ENCODE measurements at regions not wholly inside any gene's neighbourhood (a gene's known extent, or its start where the extent isn't known, plus 50 kb on each side); places are given as distances from the start of the nearest gene placed in this dataset.

- H3K27me3 ChIP-seq, result no peaks in the 10 kb centered on the region
- H3K4me1 ChIP-seq, result peaks cover 6% of the 10 kb centered on the region
- no peak overlapping the region for H3K4me3 ChIP-seq (ENCODE audit: low read depth, low read length)
- H3K36me3 ChIP-seq, result no peaks in the 10 kb centered on the region
- no peak for DNase-seq
- TF ChIP-seq CTCF (IDR thresholded peaks at IDR 0.05; ENCODE audit: low read depth, low read length), result no peak
- H3K9me3 ChIP-seq, result no peaks in the 10 kb centered on the region
Observed at GRCh38 chr20:53660947-53661381, 67.3 kb upstream of the ZNF217 start.

- TF ChIP-seq CTCF (IDR thresholded peaks at IDR 0.05; ENCODE audit: low read depth, low read length), result no peak
- DNase-seq, result no peak
- Histone ChIP-seq H3K36me3 (no peaks in the 10 kb centered on the region), H3K4me1 (peaks cover 6% of the 10 kb centered on the region), H3K27me3 (no peaks in the 10 kb centered on the region), H3K9me3 (no peaks in the 10 kb centered on the region), H3K4me3 (ENCODE audit: low read depth, low read length) (no peak overlapping the region)
Observed at GRCh38 chr20:53660078-53660909, 66.7 kb upstream of the ZNF217 start.

GRCh38 chr20:53658973-53659372, 65.3 kb upstream of the ZNF217 start:
- H3K9me3 ChIP-seq, result no peaks in the 10 kb centered on the region
- no peak overlapping the region for H3K4me3 ChIP-seq (ENCODE audit: low read depth, low read length)
- H3K27me3 ChIP-seq, result no peaks in the 10 kb centered on the region
- no peak for TF ChIP-seq CTCF (IDR thresholded peaks at IDR 0.05; ENCODE audit: low read depth, low read length)
- H3K36me3 ChIP-seq, result no peaks in the 10 kb centered on the region
- no peak for DNase-seq
- peaks cover 6% of the 10 kb centered on the region for H3K4me1 ChIP-seq

- Histone ChIP-seq H3K36me3 (no peaks in the 10 kb centered on the region), H3K4me3 (ENCODE audit: low read depth, low read length) (no peak overlapping the region), H3K9me3 (no peaks in the 10 kb centered on the region), H3K4me1 (peaks cover 6% of the 10 kb centered on the region), H3K27me3 (no peaks in the 10 kb centered on the region)
- no peak for TF ChIP-seq CTCF (IDR thresholded peaks at IDR 0.05; ENCODE audit: low read depth, low read length)
- no peak for DNase-seq
Observed at GRCh38 chr20:53658322-53658721, 64.7 kb upstream of the ZNF217 start.

- no peak for DNase-seq
- Histone ChIP-seq H3K4me3 (ENCODE audit: low read depth, low read length) (no peak overlapping the region), H3K36me3 (no peaks in the 10 kb centered on the region), H3K27me3 (no peaks in the 10 kb centered on the region), H3K9me3 (no peaks in the 10 kb centered on the region), H3K4me1 (peaks cover 8% of the 10 kb centered on the region)
- TF ChIP-seq CTCF (IDR thresholded peaks at IDR 0.05; ENCODE audit: low read depth, low read length), result no peak
Observed at GRCh38 chr20:53657732-53658131, 64.1 kb upstream of the ZNF217 start.

- TF ChIP-seq CTCF (IDR thresholded peaks at IDR 0.05; ENCODE audit: low read depth, low read length), result no peak
- peaks cover 12% of the 10 kb centered on the region for H3K4me1 ChIP-seq
- no peak for DNase-seq
- H3K9me3 ChIP-seq, result no peaks in the 10 kb centered on the region
- no peaks in the 10 kb centered on the region for H3K36me3 ChIP-seq
- H3K4me3 ChIP-seq (ENCODE audit: low read depth, low read length), result no peak overlapping the region
- H3K27me3 ChIP-seq, result no peaks in the 10 kb centered on the region
Observed at GRCh38 chr20:53657279-53657678, 63.6 kb upstream of the ZNF217 start.

Data from BE2C (cell line).